A204.1 (cell line): ENCODE measurements at regions not wholly inside any gene's neighbourhood (a gene's known extent, or its start where the extent isn't known, plus 50 kb on each side); places are given as distances from the start of the nearest gene placed in this dataset.
"Not testable (repeated sequence)": the region's sequence is repeated elsewhere in the genome, so short reads cannot be mapped to it uniquely, and the experiment has no call there.

ENCODE experiments used
- FAIRE-seq: peaks from 2 replicates; lab custom pipeline; 2012; peaks lifted over from hg19 to GRCh38; lab: Jason Lieb, UNC

DNA sequence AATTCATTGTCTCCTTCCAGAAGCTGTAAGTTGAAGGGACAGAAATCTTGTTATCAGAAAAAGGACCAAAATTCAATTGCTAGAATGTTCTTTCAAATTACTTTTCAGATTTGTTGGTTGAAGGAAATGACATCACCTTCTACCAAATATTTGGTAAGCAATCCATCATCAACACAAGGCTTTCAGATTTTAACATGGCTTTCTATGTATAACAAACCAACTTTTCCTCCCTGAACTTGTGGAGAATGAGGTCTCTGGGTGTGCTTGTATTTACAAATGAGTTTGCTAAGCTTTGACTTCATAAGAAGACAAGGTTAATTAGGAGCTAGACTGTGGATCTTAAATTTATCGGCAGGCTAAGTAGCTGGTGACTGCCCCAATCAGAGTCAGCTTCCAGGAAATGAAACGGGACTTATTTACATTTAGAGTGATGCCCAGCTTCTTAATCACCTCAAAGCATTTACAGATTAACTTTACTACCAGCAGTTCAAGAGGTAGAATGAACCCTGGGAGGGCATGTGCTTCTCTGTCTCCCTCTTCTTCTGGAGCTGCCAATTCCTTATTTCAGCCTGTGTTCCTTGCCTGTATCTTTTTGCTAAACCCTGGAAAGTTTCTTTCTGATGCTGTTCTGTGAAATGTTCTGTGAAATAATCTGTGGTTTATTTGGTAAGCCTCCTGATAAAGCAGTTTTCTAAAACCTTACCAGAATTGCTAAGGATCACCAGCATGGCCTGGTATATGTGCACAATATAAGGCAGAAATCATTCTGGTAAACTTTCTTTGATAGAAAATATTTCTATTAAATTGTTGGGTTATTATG, 248.8 kb upstream of the FZD8 start:
- no peak for FAIRE-seq

DNA sequence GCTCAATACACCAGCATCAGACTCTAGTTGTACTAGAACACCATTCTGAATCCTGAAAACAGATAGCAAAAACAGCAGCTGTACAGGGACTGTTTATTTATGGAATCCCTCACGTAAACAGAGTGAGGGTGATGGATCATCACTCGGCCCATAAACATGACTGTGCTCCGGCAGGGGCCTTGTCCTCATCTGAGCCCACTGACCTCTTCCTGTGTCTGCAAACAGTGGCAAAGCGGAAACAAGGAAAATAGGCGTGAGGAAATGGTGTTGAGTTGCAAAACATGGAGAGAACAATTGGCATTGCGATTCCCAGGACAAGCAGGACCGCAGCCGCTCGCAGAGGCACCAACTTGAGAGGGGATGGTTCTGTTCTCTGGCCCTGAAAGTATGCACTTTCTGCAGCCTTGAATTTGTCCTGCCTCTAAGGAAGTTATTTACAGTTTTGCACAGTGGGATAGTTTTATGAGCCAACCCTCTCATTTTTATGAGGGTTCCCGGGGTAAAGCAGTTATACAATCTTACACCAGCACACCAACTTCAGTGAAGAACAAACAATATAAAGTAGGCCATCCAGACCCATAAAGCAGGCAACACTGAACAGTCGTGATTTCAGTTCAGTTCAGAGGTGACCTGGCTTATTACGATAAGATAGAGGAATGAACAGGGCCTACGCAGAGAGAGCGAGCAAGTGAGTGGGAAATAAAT, 248.0 kb upstream of the FZD8 start:
- no peak for FAIRE-seq

DNA sequence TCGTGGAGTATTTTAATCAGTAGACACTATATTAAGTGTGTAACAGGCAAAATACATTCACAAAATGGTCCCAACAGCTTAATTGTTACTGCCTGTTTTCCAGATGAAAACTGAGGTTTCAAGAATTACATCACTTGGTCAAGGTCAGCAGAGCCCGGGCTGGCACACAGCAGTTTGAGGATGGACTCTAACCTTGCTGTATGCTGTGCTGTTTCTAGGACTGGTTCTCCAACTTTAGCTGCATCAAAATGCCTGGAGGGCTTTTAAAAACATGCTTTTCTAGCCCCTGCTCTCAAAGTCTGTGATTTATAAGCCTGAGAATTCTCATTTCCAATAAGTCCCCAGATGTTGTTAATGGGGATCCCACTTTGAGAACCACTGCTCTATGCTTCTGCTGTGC, 247.1 kb upstream of the FZD8 start:
- FAIRE-seq = no peak

DNA sequence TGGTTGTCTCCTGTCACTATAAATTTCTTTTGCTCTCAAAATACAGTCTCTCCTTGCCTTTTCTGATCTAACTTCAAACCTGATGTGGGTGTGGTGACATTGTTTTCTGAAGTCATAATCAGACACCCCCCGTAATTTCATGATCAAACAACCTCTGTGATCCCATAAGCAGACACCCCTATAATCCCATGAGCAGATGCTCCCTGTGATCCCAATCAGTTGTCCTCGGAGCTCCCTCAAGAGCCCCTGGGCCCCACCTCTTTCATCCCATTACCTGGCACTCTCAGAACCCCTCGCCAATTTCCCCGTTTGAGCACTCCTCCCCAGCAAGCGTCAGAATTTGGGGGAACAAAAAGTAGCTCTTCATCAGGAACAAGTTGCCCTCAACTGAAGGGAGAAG, 246.3 kb upstream of the FZD8 start:
- FAIRE-seq = no peak

DNA sequence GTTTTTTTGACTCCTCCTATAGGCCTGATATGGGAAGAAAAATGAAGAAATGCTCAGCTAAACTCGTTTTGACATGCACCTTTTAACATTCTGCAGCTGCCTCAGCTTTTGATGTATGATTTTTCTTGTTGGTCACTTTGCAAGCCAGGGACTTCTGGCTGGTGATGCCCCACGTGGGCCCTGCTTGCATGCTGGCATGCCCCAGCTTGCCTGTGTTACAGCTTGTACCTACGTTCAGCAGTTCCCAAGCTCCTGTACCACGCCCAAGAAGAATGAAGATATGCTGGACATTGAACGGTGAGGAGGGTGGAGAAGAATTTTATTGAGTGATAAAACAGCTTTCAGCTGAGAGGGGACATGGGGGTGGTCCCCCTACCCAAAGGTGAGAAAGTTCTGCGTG, 245.6 kb upstream of the FZD8 start:
- FAIRE-seq = no peak

DNA sequence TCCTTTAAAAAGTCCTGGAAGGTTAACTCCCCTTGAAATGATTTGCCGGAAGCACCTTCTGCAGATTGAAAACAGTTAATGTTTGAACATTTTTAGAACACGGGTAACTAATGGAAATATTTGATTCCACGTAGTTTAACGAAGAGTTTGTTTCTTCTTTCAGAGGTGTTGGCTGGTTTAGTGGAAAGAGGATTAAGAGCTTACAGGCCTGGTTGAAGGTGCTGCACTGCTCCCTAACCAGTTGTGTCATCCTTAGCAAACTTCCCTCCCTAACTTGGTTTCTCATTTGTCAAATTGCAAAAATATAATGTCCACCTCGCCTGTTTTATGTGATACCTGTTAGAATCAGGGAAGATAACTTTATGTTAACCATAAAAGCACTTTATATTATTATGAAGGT, 243.0 kb upstream of the FZD8 start:
- no peak for FAIRE-seq

DNA sequence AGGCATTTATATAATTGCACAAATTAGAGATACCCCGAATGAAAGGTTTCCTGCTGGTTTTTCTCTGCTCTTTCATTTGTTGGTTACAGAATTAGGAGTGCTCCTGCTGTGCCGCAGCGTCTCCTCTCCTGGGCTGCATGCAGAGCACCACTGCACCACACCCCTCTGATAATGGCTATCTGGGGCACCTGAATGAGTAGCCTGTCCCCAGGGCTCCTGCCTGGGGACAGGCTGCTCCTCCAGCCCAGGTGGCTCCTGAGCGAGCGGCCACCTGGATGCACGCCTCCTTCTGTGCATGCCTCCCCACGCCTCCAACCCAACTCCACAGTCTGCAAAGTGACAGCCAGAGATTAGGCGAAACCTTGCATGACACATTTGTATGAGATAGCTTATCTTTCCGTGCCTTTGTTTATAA, 242.6 kb upstream of the FZD8 start:
- no peak for FAIRE-seq

DNA sequence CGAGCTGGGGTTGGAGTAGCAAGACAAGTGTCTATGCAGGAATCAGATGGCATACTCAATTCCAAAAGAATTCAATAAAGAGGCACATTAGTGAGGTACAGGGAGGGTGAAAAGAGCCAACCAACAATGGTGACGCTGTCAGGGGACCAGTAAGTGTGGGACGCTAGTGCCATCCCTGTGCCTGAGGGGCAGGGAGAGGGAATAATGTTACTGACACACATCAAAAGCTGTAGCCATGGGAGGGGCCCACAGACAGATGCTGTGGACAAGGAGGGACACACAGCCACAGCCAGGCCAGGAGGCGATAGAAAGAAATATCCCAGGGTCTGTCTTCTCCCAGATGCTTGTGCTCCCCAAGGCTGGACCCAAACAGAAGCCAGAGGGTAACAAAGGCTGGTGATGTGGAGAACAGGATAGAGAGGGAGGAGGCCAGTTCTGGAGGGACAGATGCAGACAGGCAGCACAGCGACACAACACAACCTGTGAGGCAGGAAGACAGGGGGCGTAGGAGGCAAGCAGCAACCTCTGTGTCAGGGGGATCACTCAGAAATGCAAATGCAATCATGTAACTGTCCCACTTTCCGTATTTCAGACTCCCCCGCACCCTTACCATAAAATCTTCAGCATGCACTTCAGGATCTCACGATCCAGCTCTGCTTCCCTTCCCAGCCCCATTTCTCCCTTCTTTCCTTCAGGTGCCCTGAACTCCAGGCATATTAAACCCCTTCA, 240.5 kb upstream of the FZD8 start:
- FAIRE-seq = no peak

DNA sequence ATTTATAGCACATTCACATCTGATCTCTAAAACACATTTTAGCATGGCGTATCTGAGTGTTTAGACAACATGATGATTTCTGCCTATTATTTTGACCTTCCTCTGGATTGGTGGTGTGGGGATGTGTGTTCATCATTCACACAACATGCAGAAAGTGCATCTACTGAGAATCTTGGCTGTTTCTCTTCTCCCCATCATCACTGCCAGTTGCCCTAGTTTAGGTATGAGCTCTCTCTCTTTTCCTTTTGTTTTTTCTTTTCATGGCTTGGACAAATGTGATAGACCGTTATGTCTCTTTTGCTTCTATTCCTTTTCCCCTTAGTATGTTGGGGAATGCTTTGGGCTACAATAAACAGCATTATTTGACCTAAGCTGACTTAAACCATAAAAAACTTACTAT, 239.2 kb upstream of the FZD8 start:
- FAIRE-seq = no peak

DNA sequence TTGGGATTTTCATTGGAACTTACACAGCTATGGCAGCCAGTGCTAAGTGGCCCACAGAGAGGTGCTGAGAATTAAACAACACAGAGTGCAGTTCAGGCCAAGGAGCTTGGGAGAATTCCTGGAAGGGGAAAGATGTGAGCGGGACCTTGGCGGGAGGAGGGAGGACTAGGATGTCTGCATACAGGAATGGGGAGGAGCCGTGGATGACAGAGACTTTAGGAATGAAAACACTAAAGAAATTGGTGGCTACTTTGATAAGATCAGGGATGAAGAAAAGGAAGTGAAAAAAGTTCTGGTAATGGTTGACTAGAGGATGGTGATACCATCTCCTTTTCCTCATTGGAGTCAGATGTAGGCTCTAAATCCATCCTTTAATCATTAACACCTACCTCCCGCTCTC, 234.2 kb upstream of the FZD8 start:
- no peak for FAIRE-seq

DNA sequence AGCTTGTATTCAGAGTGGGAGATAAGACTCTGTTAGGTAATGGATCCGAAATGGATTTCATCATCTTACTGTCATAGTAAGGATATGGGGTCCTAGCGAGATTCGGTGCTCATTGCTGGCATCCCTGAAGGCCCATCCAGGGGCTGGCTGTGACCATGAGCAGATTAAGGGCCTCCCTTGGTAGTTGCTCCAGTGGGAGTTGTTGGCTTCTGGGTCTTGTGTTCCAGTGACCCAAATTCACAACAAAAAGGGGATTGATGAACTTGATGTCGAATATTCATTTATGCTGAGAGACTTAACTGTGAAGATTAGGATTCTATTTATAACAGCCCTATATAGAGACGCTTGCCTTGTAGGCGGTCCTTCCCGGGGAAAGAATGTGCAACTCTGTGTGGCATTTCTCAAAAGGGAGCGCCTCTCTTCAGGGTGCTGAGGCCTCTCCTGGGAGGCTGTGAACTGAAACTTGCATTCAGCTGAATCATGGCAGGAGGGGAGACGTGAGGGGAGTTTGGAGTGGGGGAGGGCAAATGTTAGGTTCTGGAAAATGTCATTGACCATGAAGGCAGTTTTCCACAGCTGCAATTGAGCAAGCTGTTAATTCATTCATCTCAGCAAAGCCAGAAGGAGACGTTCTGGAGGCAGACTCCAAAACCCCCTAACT, 233.1 kb upstream of the FZD8 start:
- FAIRE-seq = no peak

DNA sequence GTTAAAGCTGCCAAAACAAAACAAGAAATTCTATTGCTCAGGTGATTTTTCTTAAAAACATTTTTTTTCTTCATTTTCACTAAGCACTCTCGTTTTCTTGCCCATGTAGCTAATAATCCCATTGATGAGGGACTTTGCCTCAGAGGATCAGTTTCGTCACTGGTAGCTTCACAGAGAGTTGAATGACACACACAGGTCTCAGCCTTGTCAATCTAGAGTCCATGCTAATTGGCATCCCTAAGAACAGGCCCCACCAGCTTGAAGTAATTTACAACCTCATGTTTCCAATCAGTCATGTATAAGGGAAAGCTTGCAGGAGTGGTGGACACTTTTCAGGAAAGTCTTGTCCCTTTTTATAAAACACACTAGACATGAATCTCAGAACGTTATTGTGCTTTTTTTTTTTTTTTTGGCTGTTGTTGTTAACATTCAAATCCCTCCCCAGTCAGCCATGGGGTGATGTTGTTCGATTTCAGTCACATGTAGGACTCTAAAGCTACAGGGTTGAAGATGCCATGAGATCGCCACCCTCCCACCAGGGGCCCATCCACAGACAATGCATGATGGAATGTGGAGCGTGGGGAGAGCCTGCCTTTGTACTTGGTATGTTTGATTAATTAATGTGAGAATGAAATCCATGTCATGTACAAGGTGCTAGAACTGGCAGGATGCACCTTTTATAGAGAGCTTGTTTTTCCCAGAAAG, 232.4 kb upstream of the FZD8 start:
- FAIRE-seq = no peak

DNA sequence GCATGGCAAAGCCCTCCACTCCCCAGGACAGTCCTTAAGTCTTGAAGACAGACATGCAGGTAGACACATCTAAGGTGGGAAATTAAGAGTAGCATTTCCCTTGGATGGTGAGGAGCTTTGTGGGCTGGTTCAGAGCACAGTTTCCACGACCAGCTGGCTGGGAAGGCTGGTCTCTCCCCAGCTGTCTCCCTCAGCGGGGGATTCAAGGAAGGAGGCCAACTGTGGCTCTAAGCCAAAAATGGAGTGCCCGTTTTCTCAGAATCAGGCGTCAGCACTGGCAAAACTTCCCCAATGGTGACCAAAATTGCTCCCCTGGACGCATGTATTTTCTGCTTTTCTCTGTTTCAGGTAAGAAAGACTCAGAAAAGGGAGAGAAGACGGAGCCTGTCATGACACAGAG, 230.6 kb upstream of the FZD8 start:
- no peak for FAIRE-seq

DNA sequence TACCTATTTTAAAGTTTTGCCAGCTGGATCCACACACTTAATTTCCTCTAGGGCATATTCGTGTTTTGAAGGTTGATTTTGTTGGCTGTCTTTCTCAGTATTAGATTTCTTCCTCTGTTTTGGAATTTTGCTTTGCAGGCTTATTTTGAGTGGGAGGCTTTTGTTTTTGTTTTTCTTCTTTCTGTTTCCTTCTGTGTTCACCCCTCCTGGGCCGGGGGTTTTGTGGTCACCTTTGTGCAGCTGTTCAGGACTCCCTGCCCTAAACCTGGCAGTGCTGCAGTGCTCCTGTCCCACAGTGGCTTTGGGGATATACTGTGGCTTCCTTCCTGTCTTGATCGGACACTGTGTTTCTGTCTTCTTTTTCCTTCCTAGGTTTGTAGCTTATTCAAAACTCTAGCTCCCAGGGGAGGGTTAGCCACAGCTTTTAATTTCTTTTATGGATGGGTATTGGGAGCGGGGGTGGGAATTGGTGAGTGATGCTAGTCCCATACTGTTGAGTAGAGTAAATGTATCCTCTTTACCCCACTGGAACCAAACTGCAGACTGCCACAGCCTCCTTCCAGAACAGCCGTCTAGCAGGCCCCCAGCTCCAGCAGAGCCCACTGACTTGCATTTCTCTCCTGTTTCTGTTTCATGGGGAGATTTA, 228.7 kb upstream of the FZD8 start:
- FAIRE-seq = no peak

DNA sequence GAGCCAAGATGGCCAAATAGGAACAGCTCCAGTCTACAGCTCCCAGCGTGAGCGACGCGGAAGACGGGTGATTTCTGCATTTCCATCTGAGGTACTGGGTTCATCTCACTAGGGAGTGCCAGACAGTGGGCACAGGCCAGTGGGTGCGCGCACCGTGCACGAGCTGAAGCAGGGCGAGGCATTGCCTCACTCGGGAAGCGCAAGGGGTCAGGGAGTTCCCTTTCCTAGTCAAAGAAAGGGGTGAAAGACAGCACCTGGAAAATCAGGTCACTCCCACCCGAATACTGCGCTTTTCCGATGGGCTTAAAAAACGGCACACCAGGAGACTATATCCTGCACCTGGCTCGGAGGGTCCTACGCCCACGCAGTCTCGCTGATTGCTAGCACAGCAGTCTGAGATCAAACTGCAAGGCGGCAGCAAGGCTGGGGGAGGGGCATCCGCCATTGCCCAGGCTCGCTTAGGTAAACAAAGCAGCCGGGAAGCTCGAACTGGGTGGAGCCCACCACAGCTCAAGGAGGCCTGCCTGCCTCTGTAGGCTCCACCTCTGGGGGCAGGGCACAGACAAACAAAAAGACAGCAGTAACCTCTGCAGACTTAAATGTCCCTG, 216.7 kb upstream of the FZD8 start:
- not testable (repeated sequence) for FAIRE-seq

DNA sequence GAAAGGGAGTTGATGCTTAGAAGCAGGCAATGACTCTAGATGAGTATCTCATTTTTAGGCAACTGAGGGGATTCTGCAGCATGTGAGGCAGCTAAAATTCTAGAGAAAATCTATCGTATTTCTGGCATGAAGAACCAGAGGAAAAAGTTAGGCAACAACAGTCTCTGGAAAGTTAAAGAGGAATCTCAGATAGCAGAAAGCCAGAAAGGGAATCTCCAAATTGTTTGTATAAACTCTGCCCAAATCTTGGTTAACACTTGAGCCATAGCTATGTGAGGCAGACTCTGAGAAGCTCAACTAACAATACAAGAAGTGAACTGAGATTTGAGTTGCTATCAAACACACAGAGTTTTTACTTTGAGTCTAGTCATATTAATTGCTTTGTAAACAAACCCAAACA, 215.8 kb upstream of the FZD8 start:
- no peak for FAIRE-seq

DNA sequence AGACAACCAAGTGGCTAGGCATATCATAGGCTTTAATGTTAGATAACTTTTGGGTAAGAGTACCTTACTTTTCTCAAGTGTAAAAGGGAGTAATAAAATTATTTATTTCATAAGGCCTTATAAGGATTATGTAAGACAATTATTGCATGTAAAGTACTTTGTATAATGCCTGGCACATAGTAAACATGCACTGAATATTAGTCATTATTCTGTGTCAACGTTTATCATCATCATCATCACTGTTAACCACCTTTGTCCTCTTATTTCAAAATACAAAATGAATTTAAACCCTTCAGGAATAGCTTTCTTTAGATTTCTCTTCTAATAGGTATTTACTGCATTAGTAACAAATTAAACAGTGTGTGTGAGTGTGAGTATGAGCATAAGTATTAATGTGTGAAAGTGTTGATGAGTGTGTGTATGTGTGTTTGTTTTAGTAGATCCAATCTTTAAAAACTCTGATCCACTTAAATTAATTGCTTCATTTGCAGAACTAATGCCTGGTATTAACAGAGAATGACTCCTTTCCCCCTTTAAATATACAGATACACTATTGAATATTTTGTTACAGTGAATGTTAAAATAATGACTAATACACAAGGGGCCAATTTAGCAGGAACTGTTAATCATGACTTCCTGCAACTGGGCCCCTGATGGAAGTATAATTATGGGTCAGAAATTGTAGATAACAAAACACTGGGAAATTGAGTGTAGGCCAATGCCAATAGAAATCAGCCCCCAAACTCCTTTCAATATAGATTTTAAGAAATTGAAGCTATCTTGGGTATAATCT, 213.3 kb upstream of the FZD8 start:
- FAIRE-seq = no peak

DNA sequence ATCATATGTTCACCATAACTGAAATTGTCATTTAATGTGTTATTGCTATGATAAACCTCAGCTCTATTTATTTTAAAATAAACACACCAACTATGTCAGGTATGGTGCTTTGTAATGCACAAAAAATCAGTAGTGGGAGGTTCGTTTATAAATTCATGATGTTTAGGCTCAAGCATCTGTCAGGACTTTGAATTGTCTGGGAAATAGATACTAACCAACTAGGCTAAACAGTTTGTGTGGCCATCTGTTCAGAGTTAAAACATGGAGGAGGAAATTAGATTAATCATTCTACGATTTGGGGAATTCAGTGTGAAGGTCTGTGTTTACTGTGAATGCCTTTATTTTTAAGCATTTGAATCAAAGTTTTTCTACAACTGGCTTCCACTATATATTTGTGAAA, 212.6 kb upstream of the FZD8 start:
- no peak for FAIRE-seq

DNA sequence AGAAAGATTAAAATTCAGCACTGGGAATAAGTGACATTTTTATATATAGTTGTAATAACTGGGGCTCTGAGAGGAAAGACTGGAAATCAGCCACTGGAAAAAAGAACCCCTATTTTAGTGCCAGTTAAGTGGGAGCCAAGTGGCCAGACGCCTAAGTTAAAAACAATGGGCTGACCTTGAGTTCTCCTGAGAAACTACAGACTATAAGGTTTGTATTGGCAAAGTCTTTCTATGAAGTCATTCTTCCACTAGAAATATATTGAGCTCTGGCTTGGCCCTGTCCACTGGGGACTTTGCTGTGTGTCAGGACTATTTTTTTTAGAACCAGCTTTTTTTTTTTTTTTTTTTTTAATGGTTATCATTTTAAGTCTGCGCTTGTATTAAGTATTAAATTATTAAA, 210.6 kb upstream of the FZD8 start:
- FAIRE-seq = no peak

DNA sequence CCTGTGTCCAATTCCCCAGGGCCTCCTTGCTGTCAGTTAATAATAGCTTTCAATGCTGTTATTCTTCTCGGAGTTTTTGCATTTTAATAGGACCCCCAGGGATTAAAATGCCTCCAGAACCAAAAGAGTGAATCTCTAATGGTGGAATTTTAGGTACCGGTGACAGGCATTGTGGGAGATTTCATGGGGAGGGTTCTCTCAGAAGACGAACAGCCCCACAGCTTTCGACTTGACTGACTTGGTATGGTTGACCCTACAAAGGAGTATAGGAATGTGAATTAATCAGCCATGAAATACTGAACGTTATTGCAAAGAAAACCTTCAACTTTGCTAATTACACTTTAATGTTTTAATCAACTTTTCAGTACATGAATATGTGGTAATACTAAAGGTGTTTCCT, 206.3 kb upstream of the FZD8 start:
- no peak for FAIRE-seq
